ENCODE measurements at regions not wholly inside any gene's neighbourhood (a gene's known extent, or its start where the extent isn't known, plus 50 kb on each side); places are given as distances from the start of the nearest gene placed in this dataset.

- TF ChIP-seq, protein P1, sequence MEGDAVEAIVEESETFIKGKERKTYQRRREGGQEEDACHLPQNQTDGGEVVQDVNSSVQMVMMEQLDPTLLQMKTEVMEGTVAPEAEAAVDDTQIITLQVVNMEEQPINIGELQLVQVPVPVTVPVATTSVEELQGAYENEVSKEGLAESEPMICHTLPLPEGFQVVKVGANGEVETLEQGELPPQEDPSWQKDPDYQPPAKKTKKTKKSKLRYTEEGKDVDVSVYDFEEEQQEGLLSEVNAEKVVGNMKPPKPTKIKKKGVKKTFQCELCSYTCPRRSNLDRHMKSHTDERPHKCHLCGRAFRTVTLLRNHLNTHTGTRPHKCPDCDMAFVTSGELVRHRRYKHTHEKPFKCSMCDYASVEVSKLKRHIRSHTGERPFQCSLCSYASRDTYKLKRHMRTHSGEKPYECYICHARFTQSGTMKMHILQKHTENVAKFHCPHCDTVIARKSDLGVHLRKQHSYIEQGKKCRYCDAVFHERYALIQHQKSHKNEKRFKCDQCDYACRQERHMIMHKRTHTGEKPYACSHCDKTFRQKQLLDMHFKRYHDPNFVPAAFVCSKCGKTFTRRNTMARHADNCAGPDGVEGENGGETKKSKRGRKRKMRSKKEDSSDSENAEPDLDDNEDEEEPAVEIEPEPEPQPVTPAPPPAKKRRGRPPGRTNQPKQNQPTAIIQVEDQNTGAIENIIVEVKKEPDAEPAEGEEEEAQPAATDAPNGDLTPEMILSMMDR (IDR thresholded peaks at IDR 0.05): no peak
- no peak for TF ChIP-seq POLR2A (IDR thresholded peaks at IDR 0.05)
Observed at GRCh38 chr17:64765191-64765889, 103.2 kb upstream of the SMURF2 start.
